ENCODE measurements at regions not wholly inside any gene's neighbourhood (a gene's known extent, or its start where the extent isn't known, plus 50 kb on each side); places are given as distances from the start of the nearest gene placed in this dataset.

DNA sequence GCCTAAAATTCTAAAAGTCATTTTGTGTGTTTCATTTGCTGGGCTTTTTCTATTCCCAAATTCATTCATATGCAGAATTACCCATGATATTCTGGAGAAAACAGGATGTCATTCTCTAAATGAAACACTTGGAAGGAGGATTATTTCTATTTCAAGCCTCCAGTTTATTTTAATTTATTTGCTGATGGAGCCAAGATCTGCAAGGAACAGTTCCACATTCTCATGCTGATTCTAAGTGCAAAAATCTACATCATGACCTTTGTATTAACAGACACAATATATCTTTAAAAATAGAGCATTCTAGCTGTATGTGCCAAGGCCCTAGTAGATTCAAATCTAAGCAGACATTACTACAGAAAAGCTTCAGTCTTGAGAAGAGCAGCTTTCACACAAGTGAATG lies 51.3 kb upstream of the KCND2 start:
- no peak overlapping the region for H3K4me3 ChIP-seq (ENCODE audit: insufficient read depth, low read depth, low read length)
- H2BK20ac ChIP-seq (ENCODE audit: low read depth, low read length), result no peak overlapping the region
- H3K4ac ChIP-seq (ENCODE audit: low read depth, low read length), result no peak overlapping the region
- H3K14ac ChIP-seq (replicated peaks; ENCODE audit: low read depth, low read length), result no peak overlapping the region
- H3K4me1 ChIP-seq (ENCODE audit: control insufficient read depth, insufficient read depth, low read length), result no peaks in the 10 kb centered on the region
- H2AK9ac ChIP-seq (replicated peaks; ENCODE audit: low read depth, low read length, poor library complexity), result no peak overlapping the region
- no peaks in the 10 kb centered on the region for H3K79me1 ChIP-seq (ENCODE audit: low read depth in 1 of 2, low read length in 2 of 2)
- no peak overlapping the region for H3K23ac ChIP-seq (ENCODE audit: low read depth, low read length)
- no peak overlapping the region for H2BK15ac ChIP-seq (ENCODE audit: low read depth, low read length)
- intact Hi-C loops (cut with micrococcal nuclease), result no loop called here
- no peak overlapping the region for H4K5ac ChIP-seq (ENCODE audit: low read depth, low read length)
- no peak overlapping the region for H3K4me2 ChIP-seq (ENCODE audit: low read depth, low read length)
- no peaks in the 10 kb centered on the region for H3K27me3 ChIP-seq (ENCODE audit: control insufficient read depth, insufficient read depth, low read length)
- no TSS peak for BruUV-seq (replicated peaks)
- no peak overlapping the region for H3K9ac ChIP-seq (ENCODE audit: low read depth, low read length)
- no peak overlapping the region for H2AK5ac ChIP-seq (ENCODE audit: low read depth, low read length)
- in situ Hi-C loops (cut with MboI; ENCODE audit: low sequenced_read_pairs), result no loop called here
- no peak overlapping the region for H2BK120ac ChIP-seq (ENCODE audit: low read depth, low read length)
- ChIA-PET POLR2A (ENCODE audit: unreplicated experiment) (no interaction called here), CTCF (no interaction called here)
- H4K8ac ChIP-seq (ENCODE audit: low read depth in 2 of 2, low read length in 2 of 2), result no peak overlapping the region
- no peak overlapping the region for H4K91ac ChIP-seq (ENCODE audit: insufficient read depth, low read depth, low read length)
- H3K56ac ChIP-seq (ENCODE audit: extremely low read depth, insufficient read depth, low read length), result no peak overlapping the region
- no peak overlapping the region for H2BK5ac ChIP-seq (ENCODE audit: low read depth, low read length, poor library complexity, severe bottlenecking)
- H3K18ac ChIP-seq (ENCODE audit: low read depth, low read length), result no peak overlapping the region
- TF ChIP-seq BHLHE40 (IDR thresholded peaks at IDR 0.05; ENCODE audit: low read depth, low read length) (no peak), NFE2L2 (IDR thresholded peaks at IDR 0.05; ENCODE audit: low read depth, low read length) (no peak), USF2 (IDR thresholded peaks at IDR 0.05; ENCODE audit: low read depth, low read length) (no peak), RCOR1 (IDR thresholded peaks at IDR 0.05; ENCODE audit: insufficient replicate concordance, low read length) (no peak), CTCF (conservative IDR thresholded peaks at IDR 0.05; ENCODE audit: low read depth, low read length) (no peak), RAD21 (IDR thresholded peaks at IDR 0.05; ENCODE audit: low read length) (no peak), CHD1 (IDR thresholded peaks at IDR 0.05; ENCODE audit: low read depth, low read length) (no peak), RFX5 (IDR thresholded peaks at IDR 0.05; ENCODE audit: low read depth, low read length) (no peak), FOS (IDR thresholded peaks at IDR 0.05; ENCODE audit: low read depth, low read length) (no peak), CEBPB (IDR thresholded peaks at IDR 0.05; ENCODE audit: low read depth, low read length) (no peak), POLR2A (IDR thresholded peaks at IDR 0.05; ENCODE audit: low read depth, low read length) (no peak), MXI1 (IDR thresholded peaks at IDR 0.05; ENCODE audit: borderline replicate concordance, low read depth, low read length) (no peak), MAZ (IDR thresholded peaks at IDR 0.05; ENCODE audit: borderline replicate concordance, low read depth, low read length) (no peak), ELK1 (IDR thresholded peaks at IDR 0.05; ENCODE audit: borderline replicate concordance, low read depth, low read length) (no peak), MAFK (IDR thresholded peaks at IDR 0.05; ENCODE audit: low read depth, low read length) (no peak), SMC3 (IDR thresholded peaks at IDR 0.05; ENCODE audit: low read depth, low read length) (no peak)
- no peak for DNase-seq
- H2AFZ ChIP-seq (replicated peaks; ENCODE audit: low read length, poor library complexity), result no peak overlapping the region
- ATAC-seq (ENCODE audit: low read depth), result no peak
- H3K9me3 ChIP-seq (ENCODE audit: control insufficient read depth, insufficient read depth, low read length), result no peaks in the 10 kb centered on the region
- H3K27ac ChIP-seq (ENCODE audit: insufficient read depth, low read length), result no peak overlapping the region
- H3K9me1 ChIP-seq (ENCODE audit: insufficient read depth, low read length), result no peaks in the 10 kb centered on the region
- dilution Hi-C loops (cut with HindIII; ENCODE audit: low sequenced_read_pairs, unreplicated experiment), result no loop called here
- H3K36me3 ChIP-seq (ENCODE audit: control insufficient read depth, insufficient read depth, low read length), result no peaks in the 10 kb centered on the region
- no peaks in the 10 kb centered on the region for H4K20me1 ChIP-seq (ENCODE audit: insufficient read depth, low read length)

Measured in IMR-90 (cell line).